Inferior parietal cortex (tissue), 1 donor: ENCODE measurements at regions not wholly inside any gene's neighbourhood (a gene's known extent, or its start where the extent isn't known, plus 50 kb on each side); places are given as distances from the start of the nearest gene placed in this dataset.

Source experiments
- DNase-seq: peaks from one replicate; pipeline ENCODE4 v3.0.0-alpha.2; 2016; ENCODE audit errors: extremely low spot score

DNA sequence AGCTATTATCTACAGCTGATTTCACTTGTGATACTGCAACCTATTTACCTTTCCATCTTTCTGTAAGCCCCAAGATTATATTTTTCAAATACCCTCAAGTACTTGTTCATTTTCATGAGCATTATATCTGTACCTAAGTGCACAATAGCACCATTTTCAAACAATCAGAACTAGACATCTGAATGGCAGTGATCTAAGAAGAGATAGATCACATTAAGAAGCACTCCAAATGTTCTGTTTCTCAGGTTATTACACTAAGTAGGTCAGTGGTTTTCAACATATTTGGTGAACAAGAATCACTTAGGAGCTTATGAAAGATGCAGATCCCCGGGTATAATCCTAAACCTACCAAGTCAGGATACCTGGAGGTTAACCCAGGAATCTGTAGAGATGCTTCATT lies 872.7 kb downstream of the DCDC2C start:
- DNase-seq = no peak

DNA sequence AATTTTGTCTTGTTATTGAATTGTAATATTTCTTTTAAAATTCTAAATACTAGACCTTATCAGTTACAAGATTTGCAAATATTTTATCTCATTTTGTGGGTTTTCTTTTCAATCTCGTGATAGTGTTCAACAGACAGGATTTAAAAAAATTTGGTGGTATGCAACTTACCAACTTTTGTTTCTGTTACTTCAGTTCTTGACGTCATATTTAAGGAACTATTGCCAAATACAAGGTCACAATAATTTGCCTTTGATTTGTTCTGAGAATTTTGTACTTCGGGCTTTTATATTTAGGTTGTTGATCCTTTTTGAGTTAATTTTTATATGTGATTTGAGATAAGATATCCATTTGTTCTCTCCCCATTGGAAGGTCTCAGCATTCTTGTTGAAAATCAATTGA lies 876.6 kb downstream of the DCDC2C start:
- no peak for DNase-seq

DNA sequence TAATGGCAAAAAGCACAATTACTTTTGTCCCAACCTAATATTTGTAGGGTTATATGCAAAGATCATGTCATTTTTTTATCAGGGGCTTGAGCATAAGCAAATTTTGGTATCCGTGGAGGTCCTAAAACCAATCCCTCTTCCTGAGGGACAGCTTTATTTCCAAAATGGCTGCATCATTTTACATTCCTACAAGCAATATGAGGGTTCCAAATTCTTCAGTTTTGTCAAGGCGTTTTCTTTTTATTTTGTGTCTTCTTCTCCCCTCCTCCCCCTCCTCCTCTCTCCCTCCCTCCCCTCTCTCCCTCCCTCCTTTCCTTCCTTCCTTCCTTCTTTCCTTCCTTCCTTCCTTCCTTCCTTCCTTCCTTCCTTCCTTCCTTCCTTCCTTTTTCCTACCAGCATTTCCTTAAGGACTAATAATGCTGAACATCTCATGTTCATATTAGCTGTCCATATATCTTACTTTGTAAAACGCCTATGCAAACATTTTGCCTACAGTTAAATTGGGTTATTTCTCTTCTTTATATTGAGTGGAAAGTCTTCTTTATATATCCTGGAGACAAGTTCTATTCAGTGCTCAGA lies 881.8 kb downstream of the DCDC2C start:
- DNase-seq = no peak

DNA sequence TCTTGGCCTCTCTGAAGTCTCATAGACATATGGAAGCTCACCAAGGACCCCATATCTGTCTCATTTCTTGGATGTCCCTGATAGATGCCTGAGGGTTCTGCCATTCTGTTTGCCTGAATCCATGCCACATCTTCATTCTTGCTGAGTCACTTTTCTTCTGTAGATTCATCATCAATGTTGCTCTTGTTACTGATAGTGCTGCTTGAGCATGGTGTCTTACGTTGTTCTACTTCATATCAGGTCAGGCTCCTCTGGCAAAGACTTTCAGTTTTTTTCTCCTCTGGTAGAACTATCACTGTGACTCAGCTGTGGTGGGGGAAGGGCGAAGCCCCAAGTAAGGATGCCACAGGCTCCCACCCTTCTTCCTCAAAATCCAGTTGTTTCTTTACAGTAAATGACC lies 885.2 kb downstream of the DCDC2C start:
- DNase-seq = no peak

DNA sequence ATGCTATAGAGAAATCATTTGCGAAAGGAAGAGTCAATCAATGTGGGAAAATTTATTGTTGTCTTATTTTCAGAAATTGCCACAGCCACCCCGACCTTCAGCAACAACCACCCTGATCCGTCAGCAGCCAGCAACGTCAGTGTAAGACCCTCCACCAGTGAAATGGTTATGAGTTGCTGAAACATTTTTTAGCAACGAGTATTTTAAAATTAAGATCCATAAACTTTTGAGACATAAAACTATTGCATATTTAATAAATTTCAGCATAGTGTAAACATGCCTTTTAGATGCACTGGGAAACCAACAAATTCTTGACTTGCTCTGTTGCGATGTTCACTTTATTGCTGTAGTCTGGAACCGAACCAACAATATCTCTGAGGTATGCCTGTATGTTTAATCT lies 887.9 kb downstream of the DCDC2C start:
- DNase-seq = no peak

DNA sequence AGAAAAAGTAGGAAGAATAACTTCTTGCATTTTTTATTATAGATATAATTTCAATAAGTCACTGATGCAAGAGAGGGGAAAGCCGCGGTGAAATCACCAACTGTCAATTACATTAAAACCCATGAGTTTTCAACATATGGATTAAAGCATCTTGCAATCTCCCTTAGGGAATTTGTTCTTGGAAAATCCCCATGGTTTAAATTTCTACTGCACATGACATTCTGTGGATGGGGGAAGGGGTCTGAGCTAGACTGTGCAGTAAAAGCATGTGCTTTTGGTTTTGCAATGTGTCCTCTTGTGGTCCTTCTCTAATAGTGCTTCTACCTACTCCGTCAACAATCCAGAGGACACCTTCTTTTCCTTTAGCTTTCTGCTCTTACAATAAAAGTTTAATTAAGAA lies 894.0 kb downstream of the DCDC2C start:
- no peak for DNase-seq

DNA sequence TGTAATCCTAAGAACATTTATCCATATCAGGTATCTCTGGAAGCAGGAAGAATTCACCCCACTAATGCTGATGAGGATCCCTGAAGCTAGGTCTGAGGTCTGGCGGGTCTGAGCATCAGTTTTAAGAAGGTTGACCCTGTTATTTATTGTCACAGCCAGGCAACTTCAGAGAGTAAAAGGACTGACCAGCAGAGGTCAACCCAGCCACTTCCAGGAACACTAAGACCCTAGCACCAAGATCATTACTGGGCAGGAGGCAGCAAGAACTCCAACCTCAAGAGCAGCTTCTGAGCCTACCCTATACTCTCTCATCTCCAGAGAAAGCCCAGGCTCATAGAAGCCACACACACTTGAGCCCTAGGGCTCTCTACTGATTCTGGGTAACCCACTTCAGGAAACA lies 901.4 kb downstream of the DCDC2C start:
- no peak for DNase-seq

DNA sequence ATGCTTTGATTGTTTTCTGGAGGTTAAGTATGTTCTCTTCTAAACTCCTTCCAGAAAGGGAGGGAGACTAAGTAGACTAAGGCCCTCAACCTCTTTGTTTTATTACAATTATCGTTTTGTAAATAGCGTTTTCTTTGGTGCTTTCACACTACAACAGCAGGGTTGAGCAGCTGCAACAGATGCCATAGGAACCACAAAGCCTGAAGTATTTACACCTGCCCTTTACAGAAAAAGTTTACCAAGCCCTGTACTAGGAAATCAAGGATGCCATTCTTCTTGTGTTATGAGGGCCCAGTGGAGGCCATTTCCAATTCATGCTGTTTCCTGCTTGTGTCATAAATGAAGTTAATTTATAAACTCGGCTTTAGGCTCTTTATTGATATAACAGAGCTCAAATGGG lies 914.8 kb downstream of the DCDC2C start:
- DNase-seq = no peak

DNA sequence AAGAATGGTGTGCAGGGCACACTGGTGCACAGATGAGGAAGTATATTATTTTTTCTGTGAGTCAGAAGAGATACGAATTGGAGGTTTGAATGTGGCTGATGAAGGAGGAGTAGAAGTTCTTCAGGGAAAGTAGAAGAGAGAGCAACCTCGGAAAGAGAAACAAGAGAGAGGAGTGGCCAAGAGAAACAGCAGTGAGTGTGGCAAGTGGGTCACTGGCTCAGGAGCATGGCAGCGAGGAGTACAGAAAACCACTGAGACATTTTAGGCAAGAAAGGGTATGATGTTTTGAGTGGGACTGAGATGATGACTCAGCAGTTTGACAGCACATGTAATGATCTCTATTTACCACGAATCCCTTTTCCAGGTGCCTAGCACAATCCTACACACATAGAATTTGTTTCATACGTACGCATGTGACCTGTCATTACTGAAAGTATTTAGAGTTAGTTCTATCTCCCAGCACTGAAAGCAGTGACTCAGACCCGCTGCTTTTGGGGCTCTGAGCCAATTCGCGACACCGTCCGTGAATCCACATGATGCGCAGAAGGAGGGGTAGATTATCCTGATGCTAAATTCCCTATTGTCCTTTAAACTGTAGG lies 915.4 kb downstream of the DCDC2C start:
- DNase-seq = no peak

DNA sequence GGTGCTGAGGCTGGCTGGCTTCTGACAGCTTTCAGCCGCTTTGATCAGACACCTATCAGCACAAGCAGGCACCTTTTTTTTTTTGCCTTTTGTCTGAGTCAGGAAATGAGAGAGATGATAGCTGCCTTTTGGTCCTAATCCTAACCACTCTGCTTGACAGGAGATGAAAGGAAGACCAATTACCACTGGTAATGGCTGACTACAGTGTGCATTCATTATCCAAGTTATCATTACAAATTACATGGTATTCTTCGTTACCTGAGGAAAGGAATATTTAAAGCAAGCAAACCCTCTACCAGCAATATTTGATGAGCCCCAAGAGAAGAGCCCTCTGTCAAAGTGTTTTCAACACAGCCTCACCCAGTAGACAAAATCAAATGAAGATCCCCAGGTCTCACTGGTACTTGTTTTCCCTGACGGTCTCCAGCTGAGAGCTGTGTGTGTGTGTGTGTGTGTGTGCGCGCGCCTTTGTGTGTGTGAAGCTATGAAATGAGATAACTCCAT lies 925.7 kb downstream of the DCDC2C start:
- no peak for DNase-seq

DNA sequence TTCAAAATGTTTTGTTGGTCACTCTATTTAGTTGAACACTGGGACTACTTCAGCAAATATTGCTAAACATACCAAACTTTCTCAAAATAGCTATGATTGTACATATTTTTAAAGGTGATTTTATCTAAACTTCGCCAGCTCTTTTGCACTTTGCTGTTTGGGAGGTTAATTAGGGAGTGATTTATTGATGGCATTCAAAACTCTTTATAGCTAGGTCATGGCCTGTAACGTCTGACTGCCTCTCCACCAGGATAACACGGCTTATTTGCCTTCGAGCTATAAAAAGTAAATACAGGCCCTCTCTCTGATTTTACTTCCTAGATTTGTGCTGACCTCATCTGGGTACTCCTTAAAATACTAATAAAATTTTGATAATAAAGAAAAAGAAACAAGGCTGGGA lies 931.9 kb downstream of the DCDC2C start:
- DNase-seq = no peak

DNA sequence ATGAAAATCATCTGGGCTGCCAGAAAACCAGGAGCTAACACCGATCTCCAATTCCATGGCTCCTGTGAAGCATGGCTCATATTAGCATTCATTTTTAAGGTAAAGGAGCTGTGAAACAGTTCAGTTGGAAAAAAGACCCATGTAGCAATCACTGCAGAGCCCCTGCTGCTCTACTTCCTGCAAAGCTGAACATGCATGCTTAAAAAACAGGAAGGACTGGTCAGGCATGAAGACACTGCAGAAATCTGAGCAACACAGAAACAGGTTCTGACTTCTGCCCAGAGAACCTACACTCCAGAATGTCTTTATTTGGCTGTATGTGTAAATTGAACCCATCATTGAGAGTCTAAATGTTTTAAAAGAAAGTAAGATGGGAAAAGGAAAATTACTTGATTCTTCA lies 950.6 kb downstream of the DCDC2C start:
- no peak for DNase-seq

DNA sequence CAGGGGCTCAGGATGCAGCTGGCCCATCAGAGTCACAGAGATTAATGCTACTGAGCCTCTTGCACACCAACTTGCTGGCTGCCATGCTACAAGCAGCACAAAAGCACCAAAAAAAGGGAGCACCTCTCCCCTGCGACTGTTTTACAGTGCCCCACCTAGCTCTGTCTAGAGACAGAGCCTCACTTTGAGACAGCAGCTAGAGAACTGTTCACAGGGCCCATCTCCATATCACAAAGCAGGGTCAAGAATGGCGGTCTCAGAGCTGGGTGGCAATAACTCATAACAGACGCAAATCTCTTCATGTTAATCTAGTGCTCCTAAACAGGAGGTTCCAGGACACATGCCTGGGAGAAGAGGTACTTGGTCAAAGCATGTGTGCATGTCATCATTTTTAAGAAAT lies 953.0 kb downstream of the DCDC2C start:
- no peak for DNase-seq

DNA sequence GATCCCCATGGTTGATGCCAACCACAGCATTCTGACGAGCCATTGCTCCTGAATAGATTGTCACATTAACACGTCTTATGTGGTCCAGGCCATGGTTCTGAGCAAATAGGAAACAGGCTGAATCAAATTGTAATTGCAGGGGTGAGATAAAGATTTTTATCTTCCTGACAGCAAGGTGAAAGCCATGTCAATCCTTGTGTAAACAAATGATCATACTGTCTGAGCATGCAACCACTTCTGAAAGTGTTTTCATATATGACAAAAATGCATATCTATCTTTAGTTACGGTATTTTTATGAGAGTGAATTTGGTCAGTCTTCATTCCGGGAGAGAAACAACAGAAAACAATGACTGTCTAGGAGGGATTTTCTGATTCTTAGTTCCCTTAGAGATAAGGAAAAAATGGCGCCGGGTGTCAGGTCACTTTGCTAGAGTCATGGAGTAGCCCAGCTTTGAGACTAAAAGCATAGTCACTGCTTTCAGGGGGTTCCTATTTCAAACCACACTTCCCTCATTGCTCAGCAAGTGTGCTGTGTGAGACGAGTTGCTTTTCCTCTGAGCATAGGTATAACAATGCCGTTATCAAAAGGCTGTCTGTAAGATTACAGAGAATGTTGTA lies 958.9 kb downstream of the DCDC2C start:
- DNase-seq = no peak

DNA sequence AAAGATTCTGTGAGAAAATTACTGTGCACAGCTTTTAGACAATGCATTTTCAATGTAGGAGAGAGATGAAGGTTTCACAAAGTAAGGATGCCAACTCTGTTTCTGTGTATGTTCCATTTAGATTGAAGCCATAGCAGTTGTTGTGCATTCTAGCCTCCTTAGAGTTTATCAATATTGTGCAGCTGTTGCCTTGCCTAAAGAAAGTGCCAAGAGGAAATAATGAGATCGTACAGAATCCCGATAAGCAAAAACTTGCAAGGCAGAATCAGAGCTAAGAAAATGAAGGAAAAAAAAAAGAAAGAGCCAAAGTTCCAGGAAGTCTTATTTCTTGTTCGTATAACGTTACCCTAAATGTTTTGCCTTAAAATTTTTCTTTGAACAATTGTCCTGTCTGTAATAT lies 965.0 kb downstream of the DCDC2C start:
- DNase-seq = no peak

DNA sequence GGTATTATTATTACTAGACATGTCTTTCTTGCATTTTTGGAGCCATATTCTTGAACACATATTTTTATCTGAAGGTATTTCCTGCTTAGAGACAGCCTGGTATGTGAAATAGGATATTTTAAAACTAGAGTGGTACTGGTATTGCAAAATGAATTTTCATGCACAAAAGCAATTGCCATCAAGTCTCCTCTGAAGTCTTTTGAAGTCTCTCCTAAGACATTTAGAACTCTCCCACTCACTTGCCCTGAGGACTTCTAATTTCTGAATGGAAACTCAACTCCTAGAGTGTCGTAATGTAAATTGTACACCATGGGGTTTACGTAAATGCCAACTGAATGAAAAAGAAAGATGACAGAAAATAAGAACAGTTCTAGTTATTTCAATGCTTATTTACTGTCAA lies 967.0 kb downstream of the DCDC2C start:
- no peak for DNase-seq

DNA sequence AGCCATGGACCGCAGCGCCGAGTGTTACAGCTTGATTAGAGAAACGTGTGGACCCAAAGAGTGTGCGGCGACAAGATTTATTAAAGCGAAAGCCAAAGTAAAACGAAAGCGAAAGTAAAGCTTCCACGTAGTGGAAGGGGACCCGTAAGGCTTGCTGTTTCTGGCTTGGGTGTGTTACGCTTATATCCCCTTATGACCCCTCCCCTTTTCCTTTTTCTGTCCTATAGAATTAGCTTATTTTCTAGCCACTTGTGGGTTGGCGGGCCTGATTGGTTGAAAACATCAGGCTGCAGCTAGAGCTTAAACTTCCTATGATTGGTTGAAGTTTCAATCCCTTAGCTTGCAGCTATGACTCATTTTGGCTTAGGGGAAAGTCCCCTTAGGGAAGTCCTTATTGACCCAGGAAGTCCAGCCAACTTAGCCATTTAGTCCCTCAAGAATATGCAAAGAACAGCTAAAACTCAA lies 969.7 kb downstream of the DCDC2C start:
- DNase-seq = no peak

DNA sequence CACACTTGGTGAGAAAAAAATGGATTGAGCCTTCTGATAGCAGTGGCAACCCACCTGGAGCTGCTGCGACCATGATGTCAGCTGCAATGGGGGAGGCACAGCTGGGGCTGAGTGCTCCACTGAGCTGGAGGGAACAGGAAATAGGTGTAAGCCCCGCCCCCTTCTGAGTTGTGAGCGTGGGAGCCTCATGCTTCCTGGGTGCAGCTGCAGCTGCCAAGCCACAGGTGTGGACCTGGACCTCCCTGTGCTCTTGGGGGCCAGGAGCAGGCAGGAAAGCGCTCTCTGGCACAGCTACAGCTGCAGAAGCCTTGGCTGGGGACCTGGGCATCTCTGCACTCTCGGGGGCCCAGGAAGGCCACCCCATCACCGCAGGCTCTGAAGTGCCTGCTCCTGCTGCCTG lies 970.6 kb downstream of the DCDC2C start:
- no peak for DNase-seq

DNA sequence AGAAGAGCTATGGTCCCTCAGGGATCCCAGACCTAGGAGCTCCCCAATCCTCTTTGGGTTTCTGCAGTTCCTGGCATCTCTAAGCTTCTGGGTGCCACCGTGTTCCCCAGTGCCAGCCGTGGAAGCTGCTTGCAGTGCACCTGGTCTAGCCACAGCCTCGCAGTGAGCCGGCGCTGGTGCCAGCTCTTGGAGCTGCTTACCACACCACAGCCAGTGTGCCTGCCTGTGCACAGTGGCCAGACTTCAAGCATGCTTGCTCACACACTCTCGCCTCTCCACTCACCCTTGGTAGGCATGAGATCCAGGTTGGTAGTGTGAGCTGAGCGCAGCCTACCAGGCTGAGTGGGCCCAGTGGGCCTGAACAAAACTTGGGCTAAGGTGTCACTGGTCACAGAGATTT lies 971.9 kb downstream of the DCDC2C start:
- DNase-seq = no peak

DNA sequence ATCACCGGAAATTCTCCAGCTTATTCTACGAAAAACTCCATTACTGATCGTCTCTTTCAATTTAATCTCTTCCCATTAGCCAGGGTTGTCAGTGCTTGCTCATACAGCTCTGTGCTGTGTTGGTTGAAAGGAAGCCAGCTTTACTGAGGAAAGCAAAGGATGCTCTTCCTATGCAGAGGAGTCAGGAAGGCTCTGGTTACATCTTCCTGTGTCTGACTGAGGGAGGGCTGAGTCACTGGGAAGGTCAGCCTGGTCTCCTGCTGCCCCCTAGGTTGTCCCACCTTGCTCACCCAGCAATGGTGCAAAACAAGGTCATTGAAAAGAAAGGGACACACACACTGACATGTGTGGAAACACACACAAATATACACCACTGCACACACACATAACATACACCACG lies 975.6 kb downstream of the DCDC2C start:
- DNase-seq = no peak

DNA sequence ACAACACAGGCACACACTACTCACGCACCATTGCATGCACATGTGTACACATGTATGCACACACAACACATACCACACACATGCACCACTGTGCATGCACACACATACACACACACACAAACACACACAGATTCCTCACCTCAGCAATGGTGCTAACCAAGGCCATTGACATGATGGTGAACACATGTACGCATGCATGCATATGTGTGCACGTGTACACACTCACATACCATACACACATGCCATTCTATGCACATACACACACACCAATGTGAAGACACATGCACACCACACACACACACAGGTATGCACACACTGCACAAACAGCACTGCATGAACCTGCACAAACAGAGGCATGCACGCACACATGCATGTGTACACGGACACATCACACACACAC lies 976.0 kb downstream of the DCDC2C start:
- DNase-seq = no peak

DNA sequence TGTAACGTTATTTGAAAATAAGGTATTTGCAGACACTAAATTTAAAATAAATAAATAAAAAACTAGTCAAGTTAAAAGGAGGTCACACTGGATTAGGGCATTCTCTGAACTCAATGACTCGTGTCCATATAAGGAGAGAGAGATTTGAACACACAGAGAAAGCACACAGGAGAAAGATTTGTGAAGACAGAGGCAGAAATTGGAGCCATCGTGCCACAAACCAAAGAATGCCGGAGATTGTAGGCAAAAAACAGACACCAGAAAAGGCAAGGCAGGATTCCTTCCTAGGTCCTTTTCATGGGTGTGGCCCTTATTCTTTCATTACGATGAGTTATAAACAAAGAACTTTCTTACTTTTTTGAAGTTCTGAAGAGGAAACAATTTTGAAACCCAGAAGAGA lies 981.5 kb downstream of the DCDC2C start:
- DNase-seq = no peak

DNA sequence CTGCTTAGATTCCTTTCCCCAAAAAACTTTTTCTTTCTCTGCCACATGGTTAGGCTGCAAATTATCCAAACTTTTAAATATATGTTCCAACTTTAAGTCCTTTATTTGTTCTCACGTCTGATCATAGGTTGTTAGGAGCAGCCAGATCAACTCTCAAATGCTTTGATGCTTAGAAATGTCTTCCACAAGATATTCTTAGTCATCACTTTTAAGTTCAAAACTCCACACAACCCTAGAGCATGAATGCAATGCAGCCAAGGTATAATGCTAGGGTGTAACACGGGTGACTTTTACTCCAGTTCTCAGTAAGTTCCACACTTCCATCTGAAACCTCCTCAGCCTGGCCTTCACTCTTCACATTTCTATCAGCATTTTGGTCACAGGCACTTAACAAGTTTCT lies 987.5 kb downstream of the DCDC2C start:
- DNase-seq = no peak

DNA sequence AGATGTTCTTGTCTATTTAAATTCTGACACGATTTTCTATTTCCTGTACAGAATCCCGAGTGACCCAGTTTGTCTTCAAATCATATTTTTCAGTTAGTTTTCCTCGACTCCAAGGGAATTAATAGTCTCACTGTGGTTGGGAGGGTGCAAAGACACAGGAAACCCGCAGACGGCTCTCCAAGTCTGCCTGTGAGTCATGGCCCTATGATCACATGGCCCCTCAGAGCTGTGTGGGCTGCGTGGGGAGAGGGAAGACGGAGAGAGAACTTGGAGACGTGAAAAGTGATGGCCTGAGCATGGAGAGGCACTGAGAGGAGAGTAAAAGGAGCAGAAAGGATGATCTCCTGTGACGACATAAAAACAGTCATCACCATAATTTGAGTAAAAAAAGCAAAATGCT lies 989.9 kb downstream of the DCDC2C start:
- DNase-seq = peak; percentile 29
